Chondrocyte (in vitro differentiated cells): ENCODE measurements at regions not wholly inside any gene's neighbourhood (a gene's known extent, or its start where the extent isn't known, plus 50 kb on each side); places are given as distances from the start of the nearest gene placed in this dataset.
"Not testable (repeated sequence)": the region's sequence is repeated elsewhere in the genome, so short reads cannot be mapped to it uniquely, and the experiment has no call there.

Source experiments
- DNase-seq: peaks from one replicate; pipeline ENCODE4 v3.0.0; 2021; ENCODE audit warnings: mixed read lengths, low spot score
- H3K27ac Mint-ChIP-seq: one replicate; pipeline ENCODE4 v1.8.0; 2021; ENCODE audit warnings: mild to moderate bottlenecking, moderate library complexity, mixed read lengths; ENCODE audit not compliant: unreplicated experiment
- H3K27me3 Mint-ChIP-seq: 2 replicates; pipeline ENCODE4 v1.8.0; 2021; ENCODE audit warnings: low read depth, mixed read lengths
- H3K36me3 Mint-ChIP-seq: 2 replicates; pipeline ENCODE4 v1.8.0; 2021; ENCODE audit warnings: low read depth, mixed read lengths
- H3K4me1 Mint-ChIP-seq: 2 replicates; pipeline ENCODE4 v1.8.0; 2021; ENCODE audit warnings: low read depth, mild to moderate bottlenecking, mixed read lengths
- H3K4me3 Mint-ChIP-seq: one replicate; pipeline ENCODE4 v1.8.0; 2021; ENCODE audit warnings: mild to moderate bottlenecking, moderate library complexity, mixed read lengths; ENCODE audit not compliant: unreplicated experiment
- H3K9me3 Mint-ChIP-seq: 2 replicates; pipeline ENCODE4 v1.8.0; 2021; ENCODE audit warnings: low read depth, mixed read lengths
- CTCF ChIP-seq: fragments of 200-600 bp; sonication (generic); IDR thresholded peaks from 2 replicates; pipeline ENCODE4 v1.5.0; 2021; ENCODE audit warnings: antibody characterized with exemption, mild to moderate bottlenecking, moderate library complexity

- TF ChIP-seq CTCF: no peak
- DNase-seq: no peak
- Mint-ChIP-seq H3K4me1 (no peaks in the 10 kb centered on the region), H3K4me3 (no peak overlapping the region), H3K27ac (no peak overlapping the region), H3K36me3 (no peaks in the 10 kb centered on the region), H3K9me3 (no peaks in the 10 kb centered on the region), H3K27me3 (peaks cover 5% of the 10 kb centered on the region)
These were observed 132.5 kb downstream of the PYDC2 start for GRCh38 chr3:191593486-191593885.

- H3K4me3 Mint-ChIP-seq, H3K27ac Mint-ChIP-seq, H3K27me3 Mint-ChIP-seq, H3K9me3 Mint-ChIP-seq, H3K36me3 Mint-ChIP-seq, DNase-seq, H3K4me1 Mint-ChIP-seq: not testable (repeated sequence)
These were observed 154.5 kb downstream of the PYDC2 start for GRCh38 chr3:191615511-191615910.

- H3K27ac Mint-ChIP-seq: no peak overlapping the region
- peaks cover 4% of the 10 kb centered on the region for H3K4me1 Mint-ChIP-seq
- peaks cover 19% of the 10 kb centered on the region for H3K27me3 Mint-ChIP-seq
- DNase-seq: no peak
- no peaks in the 10 kb centered on the region for H3K36me3 Mint-ChIP-seq
- no peak for TF ChIP-seq CTCF
- H3K9me3 Mint-ChIP-seq: no peaks in the 10 kb centered on the region
- no peak overlapping the region for H3K4me3 Mint-ChIP-seq
These were observed 163.3 kb downstream of the PYDC2 start for GRCh38 chr3:191624299-191624698.

- no peak for DNase-seq
- Mint-ChIP-seq H3K4me1 (peaks cover 4% of the 10 kb centered on the region), H3K27me3 (peaks cover 22% of the 10 kb centered on the region), H3K27ac (no peak overlapping the region), H3K36me3 (no peaks in the 10 kb centered on the region), H3K9me3 (no peaks in the 10 kb centered on the region), H3K4me3 (no peak overlapping the region)
- TF ChIP-seq CTCF: no peak
These were observed 166.1 kb downstream of the PYDC2 start for GRCh38 chr3:191627064-191627463.

GRCh38 chr3:191628571-191628970 lies 167.6 kb downstream of the PYDC2 start:
- no peak for DNase-seq
- H3K4me1 Mint-ChIP-seq: peaks cover 4% of the 10 kb centered on the region
- no peak overlapping the region for H3K4me3 Mint-ChIP-seq
- no peak overlapping the region for H3K27ac Mint-ChIP-seq
- H3K27me3 Mint-ChIP-seq: peaks cover 24% of the 10 kb centered on the region
- TF ChIP-seq CTCF: no peak
- H3K9me3 Mint-ChIP-seq: no peaks in the 10 kb centered on the region
- H3K36me3 Mint-ChIP-seq: no peaks in the 10 kb centered on the region

- Mint-ChIP-seq H3K27ac (no peak overlapping the region), H3K9me3 (no peaks in the 10 kb centered on the region), H3K27me3 (peaks cover 20% of the 10 kb centered on the region), H3K4me1 (peaks cover 4% of the 10 kb centered on the region), H3K4me3 (no peak overlapping the region), H3K36me3 (no peaks in the 10 kb centered on the region)
- no peak for DNase-seq
- no peak for TF ChIP-seq CTCF
These were observed 170.5 kb downstream of the PYDC2 start for GRCh38 chr3:191631496-191631895.
